ENCODE measurements at regions not wholly inside any gene's neighbourhood (a gene's known extent, or its start where the extent isn't known, plus 50 kb on each side); places are given as distances from the start of the nearest gene placed in this dataset.

- Histone ChIP-seq H3K4me3 (no peak overlapping the region), H3K27ac (no peak overlapping the region)
- TF ChIP-seq CTCF (IDR thresholded peaks at IDR 0.05): no peak
- peak; percentile 59 for DNase-seq (ENCODE audit: low spot score)
Observed at GRCh38 chr22:47552024-47552423, 789.6 kb downstream of the TBC1D22A start.

GRCh38 chr22:47551431-47551775 is 789.0 kb downstream of the TBC1D22A start:
- Histone ChIP-seq H3K27ac (no peak overlapping the region), H3K4me3 (no peak overlapping the region)
- TF ChIP-seq CTCF (IDR thresholded peaks at IDR 0.05): no peak
- peak; percentile 59 for DNase-seq (ENCODE audit: low spot score)

DNA sequence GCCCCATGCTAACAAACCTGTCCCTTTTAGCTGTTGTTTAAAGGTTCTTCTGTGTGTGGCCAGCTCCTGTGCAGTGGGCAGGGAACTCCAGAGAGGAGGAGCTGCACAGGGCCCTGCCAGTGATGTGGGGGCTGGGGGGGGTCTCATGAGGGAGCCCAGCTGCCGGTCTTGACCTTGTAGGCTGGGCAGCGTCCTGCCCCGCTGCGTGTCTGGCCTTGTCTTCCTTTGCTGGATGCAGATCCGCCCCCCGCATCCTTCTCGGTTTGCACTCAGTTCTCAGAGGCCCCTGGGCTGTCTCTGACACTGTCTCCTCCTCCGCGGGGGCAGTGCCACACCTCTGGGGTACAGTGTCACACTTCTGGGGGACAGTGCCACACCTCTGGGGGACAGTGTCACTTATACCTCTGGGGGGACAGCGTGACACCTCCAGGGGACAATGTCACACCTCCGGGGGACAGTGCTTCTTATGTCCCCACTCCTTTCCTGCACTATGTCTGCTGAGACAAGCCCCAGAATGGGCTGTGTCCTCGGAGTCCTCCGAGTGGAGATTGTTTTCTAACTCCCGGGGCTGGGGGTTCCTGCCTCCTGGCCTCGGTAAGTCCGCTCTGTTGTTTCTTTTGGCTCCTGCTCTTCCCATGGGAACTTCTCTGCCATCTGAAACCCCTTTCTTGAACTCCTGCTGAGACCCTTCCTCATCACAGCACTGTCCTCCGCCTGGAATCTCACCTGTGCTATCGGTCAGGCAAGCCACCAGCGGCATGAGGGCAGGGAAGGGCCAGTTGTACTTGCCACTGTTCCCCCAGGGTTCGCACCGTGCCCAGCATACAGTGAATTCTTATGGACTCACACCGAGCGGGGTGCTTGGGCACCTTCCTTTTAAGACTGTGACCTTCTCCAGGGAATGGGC is 788.3 kb downstream of the TBC1D22A start:
- peak; percentile 57 for DNase-seq (ENCODE audit: low spot score)
- no peak for TF ChIP-seq CTCF (IDR thresholded peaks at IDR 0.05)
- H3K4me3 ChIP-seq: no peak overlapping the region
- H3K27ac ChIP-seq: no peak overlapping the region

- TF ChIP-seq CTCF (IDR thresholded peaks at IDR 0.05): no peak
- no peak overlapping the region for H3K4me3 ChIP-seq
- H3K27ac ChIP-seq: no peak overlapping the region
- DNase-seq (ENCODE audit: low spot score): peak; percentile 59
Observed at GRCh38 chr22:47549741-47550340, 787.4 kb downstream of the TBC1D22A start.

DNA sequence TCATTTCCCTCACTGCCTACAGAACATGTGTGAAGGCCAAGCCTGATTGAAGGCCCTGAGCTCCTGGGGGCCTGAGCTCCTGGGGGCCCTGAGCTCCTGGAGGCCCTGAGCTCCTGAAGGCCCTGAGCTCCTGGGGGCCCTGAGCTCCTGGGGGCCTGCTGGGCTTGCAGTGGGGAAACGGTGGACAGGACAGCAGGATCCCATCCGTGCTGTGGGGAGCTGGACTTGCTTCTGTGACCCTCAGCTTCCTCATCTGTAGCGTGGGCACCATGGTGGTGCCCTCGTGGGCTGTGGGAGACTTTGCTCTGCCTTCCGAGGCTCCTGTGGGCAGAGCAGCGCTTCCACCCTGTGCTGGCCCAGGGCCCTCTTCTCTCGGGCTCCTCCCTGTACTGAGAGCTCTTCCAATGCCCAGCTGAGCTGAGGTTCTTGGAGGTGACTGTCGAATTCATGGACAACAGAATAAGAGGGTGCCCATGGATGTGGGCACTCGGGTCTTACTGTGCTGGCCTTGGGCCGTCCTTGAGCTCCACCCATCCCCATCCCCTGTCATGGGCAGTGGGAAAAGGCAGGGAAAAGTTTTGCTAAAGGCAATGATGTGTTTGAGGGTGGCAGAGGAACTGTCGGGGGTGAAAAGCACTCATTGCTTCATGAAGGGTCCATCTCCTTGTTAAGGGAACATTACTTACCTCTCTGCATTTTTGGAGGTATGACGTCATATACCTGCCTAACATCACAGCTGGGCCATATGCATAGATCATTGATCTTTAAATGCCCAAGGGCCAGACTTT is 786.7 kb downstream of the TBC1D22A start:
- no peak for TF ChIP-seq CTCF (IDR thresholded peaks at IDR 0.05)
- peak; percentile 22 for DNase-seq (ENCODE audit: low spot score)
- no peak overlapping the region for H3K27ac ChIP-seq

DNA sequence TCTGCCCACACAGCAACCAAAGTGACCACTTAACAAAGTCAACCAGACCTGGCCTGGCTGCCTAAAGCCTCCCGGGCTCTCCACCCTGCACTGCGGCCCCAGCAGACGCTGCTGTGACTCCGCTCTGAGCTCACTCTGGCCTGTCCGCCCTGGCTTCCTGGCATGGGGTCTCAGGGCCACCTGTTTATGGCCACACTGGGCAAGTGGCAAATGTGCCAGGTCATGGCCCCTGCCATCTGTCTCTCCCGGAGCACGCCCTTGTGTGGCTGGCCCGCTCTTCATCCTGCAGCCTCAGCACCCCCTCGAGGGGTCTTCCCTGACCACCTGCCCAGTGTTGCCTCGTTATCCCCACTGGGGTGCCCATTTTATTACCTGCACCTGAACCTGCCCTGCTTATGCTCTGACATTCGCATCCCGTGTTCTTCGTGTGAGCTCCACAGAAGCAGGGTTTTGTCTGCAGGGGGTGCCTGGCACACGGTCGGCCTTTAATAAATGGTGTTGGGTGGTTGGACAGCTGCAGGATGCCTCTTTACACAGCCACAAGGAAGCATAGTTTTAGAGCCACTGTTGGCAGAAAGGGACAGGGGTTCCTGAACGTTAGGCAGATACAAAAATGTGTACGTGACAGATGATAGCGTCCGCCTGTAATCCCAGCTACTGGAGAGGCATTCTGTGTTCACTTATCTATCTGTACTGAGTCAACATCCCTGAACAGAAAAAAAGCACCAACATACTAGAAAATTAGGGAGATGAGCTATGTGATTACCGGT is 785.6 kb downstream of the TBC1D22A start:
- H3K27ac ChIP-seq: no peak overlapping the region
- peak; percentile 29 for DNase-seq (ENCODE audit: low spot score)

More for the DNA sequence above, 786.7 kb downstream of the TBC1D22A start:
- H3K4me3 ChIP-seq: no peak overlapping the region

More for the DNA sequence above, 785.6 kb downstream of the TBC1D22A start:
- no peak for TF ChIP-seq CTCF (IDR thresholded peaks at IDR 0.05)
- H3K4me3 ChIP-seq: no peak overlapping the region
